HG02759 (cell line): ENCODE measurements at regions not wholly inside any gene's neighbourhood (a gene's known extent, or its start where the extent isn't known, plus 50 kb on each side); places are given as distances from the start of the nearest gene placed in this dataset.
"Not testable (repeated sequence)": the region's sequence is repeated elsewhere in the genome, so short reads cannot be mapped to it uniquely, and the experiment has no call there.

Experiments
- ATAC-seq: cut with Tn5 transposase; IDR thresholded peaks from one replicate; pipeline ENCODE4 v1.9.1; 2021; ENCODE audit warnings: mild to moderate bottlenecking, moderate library complexity; ENCODE audit not compliant: unreplicated experiment

DNA sequence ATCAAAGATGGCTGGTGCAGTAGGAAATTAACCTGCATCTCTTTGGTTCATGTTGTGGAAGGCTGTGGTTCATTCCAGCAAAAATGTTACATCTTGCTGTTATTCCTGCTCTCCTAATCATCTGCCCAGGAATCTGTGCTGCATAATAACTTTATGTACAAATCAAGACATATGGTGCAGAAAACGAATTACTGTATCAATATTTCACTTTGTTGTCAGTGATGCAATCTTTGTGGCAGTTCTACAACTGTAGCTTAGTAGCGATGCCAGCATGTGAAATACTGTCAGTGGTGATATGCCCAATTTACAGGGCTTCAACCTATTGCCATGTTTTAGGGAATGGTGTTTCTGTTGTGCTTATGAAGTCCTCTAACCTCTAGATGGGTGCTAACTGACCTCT is 1114.7 kb downstream of the SOCS6 start:
- no peak for ATAC-seq

DNA sequence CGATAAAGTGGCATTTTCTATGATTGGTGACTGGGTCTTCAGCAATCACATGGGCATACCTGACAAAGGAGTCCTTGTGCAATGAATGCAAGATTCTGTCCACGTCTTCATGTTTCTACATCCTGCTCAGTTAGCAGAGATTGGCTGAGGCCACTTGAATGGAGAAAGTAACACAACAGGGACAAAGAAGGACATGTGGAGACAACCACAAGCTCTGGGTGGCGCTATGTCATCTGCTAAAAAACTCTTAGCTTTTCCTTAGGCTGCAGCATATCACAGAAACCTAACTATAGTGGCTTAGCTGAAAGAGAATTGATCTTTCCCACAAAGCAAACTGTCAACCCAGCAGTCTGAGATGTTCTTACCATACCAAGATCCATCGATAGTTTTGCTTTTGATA is 1109.7 kb downstream of the SOCS6 start:
- ATAC-seq = no peak

DNA sequence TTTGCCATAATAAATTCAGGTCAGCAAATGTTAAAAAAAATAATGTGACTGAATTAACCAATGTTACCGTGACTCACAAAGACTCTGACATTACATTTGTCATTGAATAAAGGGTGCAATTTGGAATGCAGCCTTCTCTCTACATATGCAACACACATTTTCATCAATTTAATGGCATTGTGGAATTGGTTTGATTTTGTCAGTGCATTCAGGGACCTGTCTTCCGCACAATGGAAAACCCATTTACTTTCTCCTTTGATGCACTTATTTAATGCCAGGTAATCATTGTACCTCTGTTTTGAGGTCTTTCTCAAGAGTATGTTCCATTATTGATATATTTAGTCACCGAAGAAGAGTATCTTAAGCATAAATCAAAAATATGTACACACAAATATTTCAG is 1099.3 kb downstream of the SOCS6 start:
- no peak for ATAC-seq

DNA sequence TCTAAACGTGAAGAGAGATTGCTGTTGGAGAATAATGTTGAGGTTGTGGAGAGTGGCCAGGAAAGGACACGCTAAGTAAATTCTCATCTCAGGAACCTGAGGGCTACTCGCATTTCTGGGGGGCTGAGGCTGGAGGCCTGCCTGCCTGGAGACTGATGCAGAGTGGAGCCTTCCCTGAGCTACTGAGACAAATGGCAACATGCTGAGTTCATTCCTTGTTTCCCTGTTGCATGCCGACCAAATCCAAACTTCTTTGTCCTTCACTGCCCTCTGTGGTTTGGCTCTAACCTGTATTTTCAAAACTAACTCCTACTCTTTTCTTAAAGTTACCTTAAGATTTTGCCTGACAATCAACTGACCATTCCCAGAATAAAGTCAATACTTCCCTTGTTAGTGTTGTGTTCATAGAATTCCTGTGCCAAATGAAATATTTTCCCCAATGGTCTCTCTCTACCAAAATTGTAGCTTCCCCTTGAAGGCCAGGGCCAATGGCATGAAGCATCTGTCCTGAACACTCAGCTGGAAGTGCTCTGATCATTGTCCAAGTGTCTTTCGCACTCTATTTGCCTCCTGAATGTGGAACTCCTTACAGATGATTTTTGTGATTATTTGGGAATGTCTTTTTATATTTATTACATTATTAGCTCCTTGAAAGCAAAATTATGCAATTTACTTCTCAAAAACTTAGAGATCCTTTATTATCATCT is 1085.6 kb downstream of the SOCS6 start:
- ATAC-seq = no peak

DNA sequence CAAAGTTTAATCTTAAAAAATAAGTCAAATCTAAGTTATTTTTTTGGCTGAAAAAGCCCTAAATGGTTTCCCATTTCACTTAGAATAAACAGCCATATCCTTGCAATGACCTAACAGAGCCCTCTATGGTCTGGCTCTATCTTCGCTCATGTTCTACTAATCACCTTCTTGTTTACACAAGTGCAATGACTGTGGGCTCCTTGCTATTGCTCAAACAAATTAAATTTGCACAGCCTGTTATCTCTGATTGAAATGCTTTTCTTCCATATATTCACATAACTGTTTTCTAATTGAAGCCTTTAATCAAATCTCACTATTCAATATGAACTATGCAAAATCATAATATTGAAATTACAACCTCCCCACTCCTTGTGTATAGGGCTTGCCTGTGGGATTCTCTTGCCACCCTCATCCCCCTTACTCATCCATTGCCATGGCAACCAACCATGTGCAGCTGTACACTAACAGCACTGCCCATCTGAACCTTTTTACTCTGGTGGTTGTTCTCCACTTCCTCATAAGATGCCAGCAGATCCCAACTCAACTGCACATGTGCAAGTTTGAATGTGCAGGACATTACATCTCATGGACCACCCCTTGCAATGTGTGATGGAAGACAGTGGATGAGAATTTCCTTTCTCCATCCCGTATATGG is 1083.2 kb downstream of the SOCS6 start:
- no peak for ATAC-seq

DNA sequence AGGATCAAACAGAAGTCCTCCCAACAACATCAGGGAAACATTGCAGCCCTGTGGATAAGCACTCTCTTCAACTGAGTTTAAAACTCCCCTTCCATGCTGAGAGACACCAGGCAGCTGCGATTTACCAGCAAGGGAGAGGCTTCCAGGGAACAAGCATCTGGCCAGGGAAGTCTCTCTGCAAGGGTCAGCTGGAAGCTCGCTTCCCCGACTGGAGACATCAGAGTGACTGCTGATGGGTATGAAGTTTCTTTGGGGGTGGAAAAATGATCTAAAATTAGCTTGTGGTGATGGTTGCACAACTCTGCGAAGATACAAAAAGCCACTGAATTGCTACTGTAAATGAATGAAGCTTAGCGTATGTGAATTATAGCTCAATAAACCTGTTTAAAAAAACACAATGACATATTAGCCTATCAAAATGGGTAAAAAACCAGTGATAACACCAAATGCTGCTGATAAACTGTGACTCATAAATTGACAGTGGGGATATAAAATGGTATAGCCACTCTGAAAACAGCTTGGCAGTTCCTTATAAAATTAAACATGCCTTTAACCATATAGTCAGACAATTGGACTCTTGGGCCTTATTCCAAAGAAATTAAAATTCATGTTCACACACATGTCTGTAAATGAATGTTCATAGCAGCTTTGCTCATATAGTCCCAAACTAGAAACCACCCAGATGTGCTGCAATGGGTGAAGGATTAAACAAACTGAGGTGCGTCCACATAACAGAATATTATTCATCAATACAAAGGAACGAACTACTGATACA is 1082.0 kb downstream of the SOCS6 start:
- no peak for ATAC-seq

DNA sequence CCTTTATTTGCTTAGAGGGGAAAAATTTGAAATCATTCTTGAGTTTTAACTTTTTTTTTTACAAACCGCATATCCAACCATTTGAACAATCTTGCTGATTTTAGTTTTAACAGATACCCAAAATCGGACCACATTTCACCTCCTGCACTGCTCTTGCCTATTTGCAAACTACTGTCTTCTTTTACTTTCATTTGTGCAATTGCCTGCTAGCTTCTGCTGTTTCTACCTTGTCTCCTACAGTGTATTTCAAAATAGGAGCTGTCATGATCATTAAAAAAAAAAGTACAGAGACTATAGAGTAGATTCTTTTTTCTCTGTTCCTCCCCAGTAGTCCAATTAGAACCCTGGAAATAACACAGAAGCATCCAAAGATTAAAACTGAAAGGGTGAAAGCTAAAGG is 1081.2 kb downstream of the SOCS6 start:
- no peak for ATAC-seq

DNA sequence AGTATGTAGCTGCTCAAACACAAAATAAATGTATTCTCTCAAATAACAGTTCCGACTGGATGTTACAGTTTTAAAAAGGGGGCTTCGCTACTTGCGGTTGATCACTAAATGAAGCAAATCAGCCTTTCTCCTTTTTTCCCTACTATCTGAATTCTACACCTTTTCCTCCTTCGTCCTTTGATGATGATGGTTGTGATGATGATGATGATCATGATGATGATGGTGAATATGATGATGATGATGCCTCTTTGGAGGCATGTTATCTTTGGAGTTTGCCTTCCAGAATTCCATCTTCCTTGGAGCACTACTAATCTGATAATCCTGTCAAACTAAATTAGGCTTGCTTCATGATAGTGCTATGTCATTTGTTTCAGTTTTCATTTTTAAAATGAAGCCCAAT is 1073.3 kb downstream of the SOCS6 start:
- ATAC-seq = no peak

DNA sequence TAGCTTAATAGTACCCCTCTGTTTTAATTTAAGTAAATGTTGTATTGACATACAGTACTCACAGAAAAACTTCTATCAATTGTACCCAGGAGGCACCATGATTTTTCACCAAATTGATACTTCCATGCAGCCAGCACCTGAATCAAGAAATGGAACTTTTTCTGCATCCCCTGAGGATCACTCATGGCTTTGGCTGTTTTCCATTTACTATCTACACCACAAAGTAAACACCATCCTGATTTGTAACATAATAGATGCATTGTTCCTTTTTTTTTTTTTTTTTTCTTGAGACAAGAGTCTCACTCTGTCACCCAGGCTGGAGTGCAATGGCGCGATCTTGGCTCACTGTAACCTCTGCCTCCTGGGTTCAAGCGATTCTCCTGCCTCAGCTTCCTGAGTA is 1066.8 kb downstream of the SOCS6 start:
- not testable (repeated sequence) for ATAC-seq

DNA sequence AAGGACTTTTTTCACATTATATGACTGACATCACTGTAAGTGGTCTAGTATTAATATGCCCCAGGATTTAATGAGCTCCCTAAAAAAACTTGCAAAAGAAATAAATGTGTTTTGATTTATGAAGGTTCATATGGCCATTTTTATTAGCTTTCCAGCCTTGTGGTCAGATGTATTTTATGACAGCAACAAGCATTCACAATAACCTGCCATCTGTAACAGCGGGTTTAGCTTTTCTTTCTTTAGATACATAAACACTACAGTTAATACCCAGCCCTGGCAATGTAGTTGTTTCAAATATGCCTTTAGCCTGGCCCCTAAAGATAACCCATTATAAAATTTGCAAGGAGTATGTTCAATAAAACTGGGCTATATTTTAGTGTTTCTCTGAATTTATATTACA is 1063.8 kb downstream of the SOCS6 start:
- no peak for ATAC-seq

DNA sequence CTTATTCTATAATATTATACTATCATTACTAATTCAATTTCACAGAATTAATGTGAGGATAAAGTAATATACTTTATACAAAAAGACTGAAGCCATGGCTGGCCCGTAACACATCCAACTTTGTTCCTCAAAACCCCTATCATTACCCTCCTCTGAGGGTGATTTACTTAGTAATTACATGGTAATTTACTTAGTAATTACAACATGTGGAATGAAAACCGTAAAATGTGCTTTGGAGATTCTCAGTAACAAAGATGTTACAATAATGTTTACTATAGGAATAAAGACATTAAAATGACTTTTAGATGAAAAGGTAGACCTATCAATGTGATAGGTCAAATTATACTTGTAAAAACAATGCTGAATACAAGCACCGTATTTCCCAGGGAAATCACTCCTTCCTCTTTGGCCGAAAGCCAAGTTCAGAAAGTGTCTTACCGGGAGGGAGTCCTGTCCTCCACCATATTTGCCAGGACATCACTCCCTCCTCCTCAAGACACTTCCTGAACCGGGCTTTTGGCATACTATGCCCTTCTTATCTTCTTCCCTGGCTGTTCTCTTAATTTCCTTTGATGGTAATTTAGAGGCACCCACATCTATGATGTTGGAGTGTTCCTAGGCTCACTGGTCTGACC is 1047.8 kb downstream of the SOCS6 start:
- ATAC-seq = no peak

DNA sequence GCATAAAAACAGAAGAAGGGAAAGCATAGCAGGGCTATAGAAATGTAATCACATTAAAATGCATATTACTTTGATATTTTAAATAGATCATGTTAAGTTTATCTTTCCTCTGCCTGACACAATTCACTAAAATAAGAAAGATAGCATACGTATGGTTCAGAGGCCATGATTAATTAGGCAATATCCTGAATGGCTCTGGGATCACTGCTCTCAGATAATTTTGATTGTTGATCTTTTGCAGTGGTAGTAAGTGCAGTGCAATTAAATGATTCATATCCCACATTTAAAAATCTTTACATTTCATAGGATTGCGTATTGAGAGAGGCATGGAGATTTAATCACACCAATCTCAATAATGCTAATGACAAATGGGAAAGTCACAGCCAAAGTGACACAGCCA is 1040.7 kb downstream of the SOCS6 start:
- no peak for ATAC-seq

DNA sequence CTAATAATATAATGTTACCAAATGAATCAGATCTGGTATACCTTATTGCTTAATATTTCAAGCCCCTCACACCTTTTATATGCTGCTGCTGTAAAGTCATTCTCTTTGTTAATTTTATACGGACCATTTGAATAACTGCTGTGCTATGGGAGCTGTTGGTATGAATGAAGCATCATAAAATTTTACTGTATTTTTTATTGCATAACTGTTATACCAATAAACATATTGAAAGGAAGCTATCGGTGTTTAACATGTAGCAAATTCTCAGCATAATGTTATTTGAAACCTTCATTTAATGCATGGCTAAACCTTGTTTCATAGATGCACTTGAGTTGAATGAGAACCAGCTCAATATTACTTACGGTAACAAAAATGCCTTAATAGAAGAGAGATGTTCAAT is 1040.3 kb downstream of the SOCS6 start:
- ATAC-seq = no peak

DNA sequence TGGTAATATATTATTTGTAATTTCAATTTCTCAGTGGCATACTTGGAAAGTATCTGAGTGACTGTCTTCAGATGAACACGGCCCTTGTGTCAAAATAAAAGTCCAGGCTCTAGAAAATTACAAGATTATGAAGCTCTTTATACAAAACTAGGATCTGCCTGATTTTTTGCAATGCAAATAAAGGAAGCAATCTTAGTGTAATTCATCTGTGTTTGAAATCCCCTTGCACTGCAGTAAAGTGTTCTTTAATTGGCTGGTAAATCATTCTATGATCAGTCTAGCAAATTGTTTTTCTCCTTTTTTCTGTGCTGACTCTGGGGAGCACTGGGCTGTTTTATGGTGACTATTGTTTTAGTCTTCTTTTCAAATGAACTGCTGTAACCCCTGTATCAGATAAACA is 1039.0 kb downstream of the SOCS6 start:
- no peak for ATAC-seq

DNA sequence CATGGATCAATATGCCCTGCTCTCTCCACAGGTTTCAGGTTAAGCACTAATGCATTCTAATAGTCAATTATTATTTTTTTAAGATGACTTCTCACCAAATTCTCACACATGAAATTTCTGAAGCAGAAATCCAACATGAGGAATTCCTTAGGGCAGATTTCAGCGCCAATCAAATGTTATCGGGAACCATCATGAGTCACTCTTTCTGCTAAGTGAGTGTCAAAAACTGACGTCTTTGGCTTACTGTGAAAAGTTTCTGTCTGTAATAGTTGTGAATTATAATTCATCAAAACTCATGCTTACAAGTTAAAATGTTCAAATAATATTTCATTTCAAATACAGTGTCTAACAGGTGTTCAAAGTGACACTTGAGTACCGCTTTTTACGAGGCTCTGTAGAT is 1038.6 kb downstream of the SOCS6 start:
- no peak for ATAC-seq

DNA sequence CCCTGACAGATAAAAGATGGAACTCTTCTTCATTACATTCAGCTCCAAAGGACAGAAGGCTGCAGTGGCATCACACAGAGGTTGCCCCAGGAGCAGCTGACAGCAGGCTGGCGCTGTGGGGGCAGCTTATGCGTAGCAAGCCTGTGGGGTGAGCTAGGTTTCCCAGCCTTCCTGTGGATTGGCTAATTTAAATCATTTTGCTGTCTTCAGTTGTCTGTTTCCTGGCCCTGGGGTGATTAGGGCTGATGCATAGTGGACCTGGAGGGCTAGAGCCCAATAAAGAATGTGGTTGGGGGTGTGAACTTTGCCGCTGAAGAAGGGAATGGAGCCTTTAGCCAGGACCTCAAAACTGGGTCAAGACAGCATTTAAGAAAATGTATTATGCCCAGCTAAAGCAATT is 1038.0 kb downstream of the SOCS6 start:
- ATAC-seq = no peak

DNA sequence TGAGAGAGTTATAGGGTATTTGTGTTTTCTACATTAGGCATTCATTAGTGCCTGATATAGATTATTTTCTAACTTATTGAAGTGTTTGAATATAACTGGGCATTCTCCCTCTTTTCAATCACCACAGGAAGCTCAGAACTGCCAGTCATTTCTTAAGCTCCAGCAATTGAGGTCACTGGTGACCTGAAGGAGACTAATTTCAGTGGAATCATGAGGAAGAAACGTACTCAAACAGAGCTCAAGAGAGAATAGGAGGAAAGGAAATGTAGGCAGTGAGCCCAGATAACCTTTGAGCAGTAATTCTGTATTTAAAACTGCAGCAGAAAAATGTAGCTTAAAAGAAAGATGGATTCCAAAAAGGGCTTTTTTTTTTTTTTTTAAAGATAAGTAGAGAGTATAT is 1035.5 kb downstream of the SOCS6 start:
- ATAC-seq = no peak

DNA sequence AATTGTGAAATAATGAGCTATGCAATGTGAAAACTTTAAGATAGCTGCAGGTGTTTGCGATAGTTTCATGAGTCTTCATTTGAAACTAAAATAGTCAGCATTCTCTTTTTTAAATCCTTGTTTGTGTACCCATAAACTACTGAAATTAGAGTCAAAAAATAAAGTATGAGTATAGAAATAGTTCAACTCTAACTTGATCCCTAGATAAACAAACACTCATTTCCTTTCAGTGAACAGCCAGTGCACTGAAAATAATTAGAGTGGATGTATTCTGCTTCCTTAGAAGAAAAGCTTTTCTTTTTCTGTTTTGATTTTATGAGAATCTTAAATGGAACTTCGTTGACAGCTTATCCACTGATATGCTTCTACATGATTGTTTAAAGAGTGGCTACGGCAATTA is 1033.4 kb downstream of the SOCS6 start:
- ATAC-seq = no peak

DNA sequence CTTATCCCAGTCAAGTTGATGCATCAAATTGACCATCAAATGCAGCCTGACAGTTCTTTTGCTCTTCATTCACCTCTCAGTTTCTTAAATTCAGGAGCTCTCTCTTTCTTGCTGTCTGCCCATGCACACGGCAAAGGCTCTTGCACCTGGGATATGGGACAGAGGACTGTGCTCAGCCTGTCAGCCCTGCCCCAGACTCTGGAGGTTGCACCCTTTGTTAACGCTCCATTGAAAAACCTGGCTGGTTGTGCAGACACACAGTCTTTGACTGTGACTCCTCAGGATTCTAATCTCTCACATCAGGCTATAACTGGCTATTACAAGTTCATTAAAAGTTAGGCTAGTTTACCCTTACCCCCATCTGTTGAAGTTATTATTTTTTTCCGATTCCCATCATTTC is 1032.5 kb downstream of the SOCS6 start:
- no peak for ATAC-seq

DNA sequence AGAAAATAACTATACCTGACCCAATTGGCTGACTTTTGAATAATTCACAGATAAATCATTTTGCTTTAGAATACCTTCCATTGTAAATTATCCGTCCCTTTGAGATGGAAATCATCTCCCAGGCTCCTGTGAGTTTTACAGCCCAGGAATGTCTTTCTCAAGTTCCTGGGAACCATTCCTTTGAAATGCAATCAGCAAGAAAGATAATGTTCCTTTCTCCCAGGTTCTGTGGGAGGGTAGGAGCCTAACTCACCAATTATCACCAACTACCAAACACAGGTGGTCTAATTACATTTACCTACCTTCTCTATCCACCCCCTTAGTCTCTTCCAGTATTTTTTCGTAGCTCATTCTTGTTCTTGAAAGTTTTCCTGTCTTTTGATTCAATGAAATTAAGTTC is 1016.0 kb downstream of the SOCS6 start:
- no peak for ATAC-seq

DNA sequence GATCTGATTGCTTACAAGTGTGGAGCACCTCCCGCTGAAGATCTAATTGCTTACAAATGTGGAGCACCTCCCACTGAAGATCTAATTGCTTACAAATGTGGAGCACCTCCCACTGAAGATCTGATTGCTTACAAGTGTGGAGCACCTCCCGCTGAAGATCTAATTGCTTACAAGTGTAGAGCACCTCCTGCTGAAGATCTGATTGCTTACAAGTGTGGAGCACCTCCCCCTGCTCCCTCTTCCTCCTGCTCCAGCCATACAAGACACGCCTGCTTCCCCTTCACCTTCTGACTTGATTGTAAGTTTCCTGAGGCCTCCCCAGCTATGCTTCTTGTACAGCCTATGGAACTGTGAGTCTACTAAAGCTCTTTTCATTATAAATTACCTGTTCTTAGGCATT is 1014.9 kb downstream of the SOCS6 start:
- ATAC-seq = not testable (repeated sequence)

DNA sequence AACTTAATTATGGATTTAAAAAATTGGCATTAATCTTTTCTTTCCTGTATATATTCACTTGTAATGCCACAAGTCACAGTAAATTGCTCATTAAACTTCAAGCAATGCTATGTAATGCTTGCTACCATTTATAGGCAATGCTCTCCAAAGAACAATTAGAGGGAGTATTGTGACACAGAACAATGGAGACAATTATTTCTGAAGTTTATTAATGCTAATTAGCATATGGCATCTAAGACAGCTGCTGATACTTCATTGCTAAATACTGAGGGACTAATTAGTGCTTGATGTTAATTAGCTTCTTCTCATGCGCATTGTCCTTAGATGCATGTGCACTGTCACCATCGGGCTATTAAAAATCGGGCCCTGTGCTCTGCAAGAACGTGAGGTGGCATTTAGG is 1012.8 kb downstream of the SOCS6 start:
- no peak for ATAC-seq
